ENCODE measurements at regions not wholly inside any gene's neighbourhood (a gene's known extent, or its start where the extent isn't known, plus 50 kb on each side); places are given as distances from the start of the nearest gene placed in this dataset.

- Histone ChIP-seq H3K4me1 (no peaks in the 10 kb centered on the region), H3K27me3 (no peaks in the 10 kb centered on the region), H3K27ac (no peak overlapping the region), H3K36me3 (no peaks in the 10 kb centered on the region), H3K4me3 (no peak overlapping the region), H3K9me3 (no peaks in the 10 kb centered on the region)
- no peak for ATAC-seq (ENCODE audit: low FRiP score in 2 of 2)
- no peak for TF ChIP-seq EP300 (IDR thresholded peaks at IDR 0.05)
- TF ChIP-seq POLR2A (IDR thresholded peaks at IDR 0.05): no peak
- no peak for TF ChIP-seq POLR2AphosphoS5 (IDR thresholded peaks at IDR 0.05)
- TF ChIP-seq CTCF (IDR thresholded peaks at IDR 0.05): no peak
- no peak for DNase-seq
- 65 to 84% methylated on average over 1 of the region's 1 CpG for WGBS, 2 donors
These were observed 551.6 kb upstream of the JARID2 start for GRCh38 chr6:14694308-14694707.

GRCh38 chr6:14695579-14695978 lies 550.3 kb upstream of the JARID2 start:
- Histone ChIP-seq H3K36me3 (no peaks in the 10 kb centered on the region), H3K9me3 (no peaks in the 10 kb centered on the region), H3K4me3 (no peak overlapping the region), H3K4me1 (no peaks in the 10 kb centered on the region), H3K27me3 (no peaks in the 10 kb centered on the region), H3K27ac (no peak overlapping the region)
- DNase-seq (no peak), ATAC-seq (ENCODE audit: low FRiP score in 2 of 2) (no peak)
- 74 to 77% methylated on average over 6 of the region's 6 CpGs for WGBS, 2 donors
- no peak for TF ChIP-seq CTCF (IDR thresholded peaks at IDR 0.05)
- TF ChIP-seq EP300 (IDR thresholded peaks at IDR 0.05): no peak
- TF ChIP-seq POLR2AphosphoS5 (IDR thresholded peaks at IDR 0.05): no peak
- TF ChIP-seq POLR2A (IDR thresholded peaks at IDR 0.05): no peak

GRCh38 chr6:14696367-14696766 lies 549.5 kb upstream of the JARID2 start:
- no peak for DNase-seq
- Histone ChIP-seq H3K27ac (no peak overlapping the region), H3K4me1 (no peaks in the 10 kb centered on the region), H3K4me3 (no peak overlapping the region), H3K36me3 (no peaks in the 10 kb centered on the region), H3K9me3 (no peaks in the 10 kb centered on the region), H3K27me3 (no peaks in the 10 kb centered on the region)
- no peak for ATAC-seq (ENCODE audit: low FRiP score in 2 of 2)
- WGBS, 2 donors: 93 to 95% methylated on average over 4 of the region's 4 CpGs
- TF ChIP-seq EP300 (IDR thresholded peaks at IDR 0.05) (no peak), CTCF (IDR thresholded peaks at IDR 0.05) (no peak), POLR2A (IDR thresholded peaks at IDR 0.05) (no peak), POLR2AphosphoS5 (IDR thresholded peaks at IDR 0.05) (no peak)

GRCh38 chr6:14697427-14697826 lies 548.4 kb upstream of the JARID2 start:
- no peak for ATAC-seq (ENCODE audit: low FRiP score in 2 of 2)
- Histone ChIP-seq H3K27ac (no peak overlapping the region), H3K36me3 (no peaks in the 10 kb centered on the region), H3K27me3 (no peaks in the 10 kb centered on the region), H3K4me3 (no peak overlapping the region), H3K9me3 (no peaks in the 10 kb centered on the region), H3K4me1 (no peaks in the 10 kb centered on the region)
- DNase-seq: no peak
- 89 to 98% methylated on average over 2 of the region's 2 CpGs for WGBS, 2 donors
- TF ChIP-seq POLR2AphosphoS5 (IDR thresholded peaks at IDR 0.05): no peak
- no peak for TF ChIP-seq CTCF (IDR thresholded peaks at IDR 0.05)
- no peak for TF ChIP-seq EP300 (IDR thresholded peaks at IDR 0.05)
- no peak for TF ChIP-seq POLR2A (IDR thresholded peaks at IDR 0.05)

GRCh38 chr6:14699803-14700601 lies 545.9 kb upstream of the JARID2 start:
- Histone ChIP-seq H3K36me3 (no peaks in the 10 kb centered on the region), H3K27me3 (no peaks in the 10 kb centered on the region), H3K9me3 (no peaks in the 10 kb centered on the region), H3K27ac (no peak overlapping the region), H3K4me3 (no peak overlapping the region), H3K4me1 (no peaks in the 10 kb centered on the region)
- TF ChIP-seq EP300 (IDR thresholded peaks at IDR 0.05): no peak
- TF ChIP-seq POLR2AphosphoS5 (IDR thresholded peaks at IDR 0.05): no peak
- no peak for TF ChIP-seq POLR2A (IDR thresholded peaks at IDR 0.05)
- TF ChIP-seq CTCF (IDR thresholded peaks at IDR 0.05): no peak
- ATAC-seq (ENCODE audit: low FRiP score in 2 of 2): no peak
- WGBS, 2 donors: 78 to 90% methylated on average over 8 of the region's 8 CpGs
- DNase-seq: no peak

All from upper lobe of left lung (tissue), 6 donors.